ENCODE measurements at regions not wholly inside any gene's neighbourhood (a gene's known extent, or its start where the extent isn't known, plus 50 kb on each side); places are given as distances from the start of the nearest gene placed in this dataset.

- H3K27ac ChIP-seq = no peak overlapping the region
- no peak for TF ChIP-seq CTCF (conservative IDR thresholded peaks at IDR 0.05)
These were observed 157.3 kb upstream of the FOXN2 start for GRCh38 chr2:48157150-48157549.

GRCh38 chr2:48161628-48162027, 152.9 kb upstream of the FOXN2 start:
- no peak for TF ChIP-seq CTCF (conservative IDR thresholded peaks at IDR 0.05)
- no peak overlapping the region for H3K27ac ChIP-seq

GRCh38 chr2:48162742-48163141, 151.7 kb upstream of the FOXN2 start:
- no peak overlapping the region for H3K27ac ChIP-seq
- TF ChIP-seq CTCF (conservative IDR thresholded peaks at IDR 0.05) = no peak

- no peak overlapping the region for H3K27ac ChIP-seq
- TF ChIP-seq CTCF (conservative IDR thresholded peaks at IDR 0.05) = no peak
These were observed 149.3 kb upstream of the FOXN2 start for GRCh38 chr2:48165070-48165753.

GRCh38 chr2:48169141-48169592, 145.3 kb upstream of the FOXN2 start:
- no peak overlapping the region for H3K27ac ChIP-seq
- TF ChIP-seq CTCF (conservative IDR thresholded peaks at IDR 0.05) = no peak

GRCh38 chr2:48170281-48170680, 144.2 kb upstream of the FOXN2 start:
- TF ChIP-seq CTCF (conservative IDR thresholded peaks at IDR 0.05) = no peak
- no peak overlapping the region for H3K27ac ChIP-seq

GRCh38 chr2:48173141-48173540, 141.3 kb upstream of the FOXN2 start:
- H3K27ac ChIP-seq = no peak overlapping the region
- TF ChIP-seq CTCF (conservative IDR thresholded peaks at IDR 0.05) = no peak
